ENCODE measurements at regions not wholly inside any gene's neighbourhood (a gene's known extent, or its start where the extent isn't known, plus 50 kb on each side); places are given as distances from the start of the nearest gene placed in this dataset.

GRCh38 chr3:135503065-135503759, 462.3 kb upstream of the PPP2R3A start:
- Mint-ChIP-seq H3K36me3 (ENCODE audit: insufficient read depth in 2 of 2) (no peaks in the 10 kb centered on the region), H3K27ac (no peak overlapping the region), H3K9me3 (peaks cover 2 to 3% of the 10 kb centered on the region in 2 donors), H3K27me3 (ENCODE audit: low read depth) (peaks cover 12% of the 10 kb centered on the region), H3K4me1 (ENCODE audit: low read depth) (no peaks in the 10 kb centered on the region), H3K4me3 (no peak overlapping the region)
- DNase-seq (no peak), ATAC-seq (replicated peaks in 1 of 2) (no peak)

- Mint-ChIP-seq H3K4me3 (no peak overlapping the region), H3K27me3 (ENCODE audit: low read depth) (peaks cover 12% of the 10 kb centered on the region), H3K27ac (no peak overlapping the region), H3K4me1 (ENCODE audit: low read depth) (no peaks in the 10 kb centered on the region), H3K36me3 (ENCODE audit: insufficient read depth in 2 of 2) (no peaks in the 10 kb centered on the region), H3K9me3 (peaks cover 2 to 4% of the 10 kb centered on the region in 2 donors)
- DNase-seq (peak; percentile 28 to 36), ATAC-seq (replicated peaks in 1 of 2) (peak in 1 of 2 donors; percentile 35)
Measured at GRCh38 chr3:135503760-135504686, 461.5 kb upstream of the PPP2R3A start.

- Mint-ChIP-seq H3K27ac (no peak overlapping the region), H3K27me3 (ENCODE audit: low read depth) (no peaks in the 10 kb centered on the region), H3K4me3 (no peak overlapping the region), H3K4me1 (ENCODE audit: low read depth) (no peaks in the 10 kb centered on the region), H3K9me3 (peaks cover 0 to 4% of the 10 kb centered on the region in 2 donors), H3K36me3 (ENCODE audit: insufficient read depth in 2 of 2) (no peaks in the 10 kb centered on the region)
- DNase-seq (peak in 1 of 2 donors; percentile 1), ATAC-seq (replicated peaks in 1 of 2) (peak in 1 of 2 donors; percentile 33)
Measured at GRCh38 chr3:135513106-135514059, 452.1 kb upstream of the PPP2R3A start.

- Mint-ChIP-seq H3K4me1 (ENCODE audit: low read depth) (no peaks in the 10 kb centered on the region), H3K9me3 (peaks cover 0 to 4% of the 10 kb centered on the region in 2 donors), H3K27ac (no peak overlapping the region), H3K27me3 (ENCODE audit: low read depth) (no peaks in the 10 kb centered on the region), H3K4me3 (no peak overlapping the region), H3K36me3 (ENCODE audit: insufficient read depth in 2 of 2) (no peaks in the 10 kb centered on the region)
- ATAC-seq (replicated peaks in 1 of 2), result no peak
- DNase-seq, result no peak
Measured at GRCh38 chr3:135514060-135514448, 451.5 kb upstream of the PPP2R3A start.

- Mint-ChIP-seq H3K27me3 (ENCODE audit: low read depth) (no peaks in the 10 kb centered on the region), H3K9me3 (peaks cover 0 to 4% of the 10 kb centered on the region in 2 donors), H3K4me3 (no peak overlapping the region), H3K36me3 (ENCODE audit: insufficient read depth in 2 of 2) (no peaks in the 10 kb centered on the region), H3K27ac (no peak overlapping the region), H3K4me1 (ENCODE audit: low read depth) (no peaks in the 10 kb centered on the region)
- ATAC-seq (replicated peaks in 1 of 2) (no peak), DNase-seq (no peak)
Measured at GRCh38 chr3:135516143-135516542, 449.4 kb upstream of the PPP2R3A start.

- H3K36me3 Mint-ChIP-seq (ENCODE audit: insufficient read depth in 2 of 2), result no peaks in the 10 kb centered on the region
- H3K27ac Mint-ChIP-seq, result no peak overlapping the region
- ATAC-seq (replicated peaks in 1 of 2), result no peak
- H3K4me1 Mint-ChIP-seq (ENCODE audit: low read depth), result no peaks in the 10 kb centered on the region
- H3K27me3 Mint-ChIP-seq (ENCODE audit: low read depth), result no peaks in the 10 kb centered on the region
- H3K9me3 Mint-ChIP-seq, result peaks cover 3% of the 10 kb centered on the region in 2 donors
- no peak for DNase-seq
- H3K4me3 Mint-ChIP-seq, result no peak overlapping the region
Measured at GRCh38 chr3:135528413-135529015, 437.0 kb upstream of the PPP2R3A start.

- no peak for DNase-seq
- H3K4me3 Mint-ChIP-seq, result no peak overlapping the region
- no peaks in the 10 kb centered on the region for H3K27me3 Mint-ChIP-seq (ENCODE audit: low read depth)
- peaks cover 4% of the 10 kb centered on the region in 2 donors for H3K9me3 Mint-ChIP-seq
- ATAC-seq (replicated peaks in 1 of 2), result no peak
- no peaks in the 10 kb centered on the region for H3K36me3 Mint-ChIP-seq (ENCODE audit: insufficient read depth in 2 of 2)
- H3K4me1 Mint-ChIP-seq (ENCODE audit: low read depth), result no peaks in the 10 kb centered on the region
- H3K27ac Mint-ChIP-seq, result no peak overlapping the region
Measured at GRCh38 chr3:135532021-135532420, 433.5 kb upstream of the PPP2R3A start.

GRCh38 chr3:135538123-135538522, 427.4 kb upstream of the PPP2R3A start:
- no peak overlapping the region for H3K27ac Mint-ChIP-seq
- H3K4me1 Mint-ChIP-seq (ENCODE audit: low read depth), result no peaks in the 10 kb centered on the region
- H3K4me3 Mint-ChIP-seq, result no peak overlapping the region
- ATAC-seq (replicated peaks in 1 of 2) (no peak), DNase-seq (no peak)
- H3K9me3 Mint-ChIP-seq, result peaks cover 3 to 6% of the 10 kb centered on the region in 2 donors
- H3K36me3 Mint-ChIP-seq (ENCODE audit: insufficient read depth in 2 of 2), result no peaks in the 10 kb centered on the region
- no peaks in the 10 kb centered on the region for H3K27me3 Mint-ChIP-seq (ENCODE audit: low read depth)

- Mint-ChIP-seq H3K36me3 (ENCODE audit: insufficient read depth in 2 of 2) (no peaks in the 10 kb centered on the region), H3K4me1 (ENCODE audit: low read depth) (no peaks in the 10 kb centered on the region), H3K9me3 (peaks cover 3 to 7% of the 10 kb centered on the region in 2 donors), H3K27ac (no peak overlapping the region), H3K27me3 (ENCODE audit: low read depth) (no peaks in the 10 kb centered on the region), H3K4me3 (no peak overlapping the region)
- ATAC-seq (replicated peaks in 1 of 2), result no peak
- DNase-seq, result no peak
Measured at GRCh38 chr3:135539351-135539750, 426.2 kb upstream of the PPP2R3A start.

- H3K9me3 Mint-ChIP-seq, result peaks cover 3 to 7% of the 10 kb centered on the region in 2 donors
- no peak overlapping the region for H3K4me3 Mint-ChIP-seq
- DNase-seq, result no peak
- H3K27me3 Mint-ChIP-seq (ENCODE audit: low read depth), result no peaks in the 10 kb centered on the region
- no peak for ATAC-seq (replicated peaks in 1 of 2)
- no peaks in the 10 kb centered on the region for H3K4me1 Mint-ChIP-seq (ENCODE audit: low read depth)
- no peaks in the 10 kb centered on the region for H3K36me3 Mint-ChIP-seq (ENCODE audit: insufficient read depth in 2 of 2)
- no peak overlapping the region for H3K27ac Mint-ChIP-seq
Measured at GRCh38 chr3:135539854-135540253, 425.7 kb upstream of the PPP2R3A start.

GRCh38 chr3:135549928-135550494, 415.5 kb upstream of the PPP2R3A start:
- H3K36me3 Mint-ChIP-seq (ENCODE audit: insufficient read depth in 2 of 2), result no peaks in the 10 kb centered on the region

GRCh38 chr3:135556174-135556573, 409.4 kb upstream of the PPP2R3A start:
- no peak for DNase-seq
- H3K27me3 Mint-ChIP-seq (ENCODE audit: low read depth), result no peaks in the 10 kb centered on the region
- no peaks in the 10 kb centered on the region for H3K36me3 Mint-ChIP-seq (ENCODE audit: insufficient read depth in 2 of 2)
- no peaks in the 10 kb centered on the region for H3K4me1 Mint-ChIP-seq (ENCODE audit: low read depth)
- H3K4me3 Mint-ChIP-seq, result no peak overlapping the region
- peaks cover 0 to 4% of the 10 kb centered on the region in 2 donors for H3K9me3 Mint-ChIP-seq
- peak in 1 of 2 donors; percentile 33 for ATAC-seq (replicated peaks in 1 of 2)
- no peak overlapping the region for H3K27ac Mint-ChIP-seq

More at GRCh38 chr3:135549928-135550494, 415.5 kb upstream of the PPP2R3A start:
- Mint-ChIP-seq H3K4me3 (no peak overlapping the region), H3K4me1 (ENCODE audit: low read depth) (no peaks in the 10 kb centered on the region), H3K27ac (no peak overlapping the region), H3K9me3 (peaks cover 2 to 4% of the 10 kb centered on the region in 2 donors), H3K27me3 (ENCODE audit: low read depth) (no peaks in the 10 kb centered on the region)
- ATAC-seq (replicated peaks in 1 of 2) (no peak), DNase-seq (no peak)

Data from activated T-cell treated with anti-CD3 and anti-CD28 coated beads, Interleukin-2, amount 50 U/mL, for 72 hours (primary cell).